ENCODE measurements at regions not wholly inside any gene's neighbourhood (a gene's known extent, or its start where the extent isn't known, plus 50 kb on each side); places are given as distances from the start of the nearest gene placed in this dataset.

GRCh38 chr2:37837628-37838328 lies 87.3 kb upstream of the RMDN2 start:
- DNase-seq (ENCODE audit: low read depth): no peak

GRCh38 chr2:37838541-37839167 lies 86.4 kb upstream of the RMDN2 start:
- DNase-seq (ENCODE audit: low read depth): no peak

- no peak for DNase-seq (ENCODE audit: low read depth)
Measured at GRCh38 chr2:37839991-37840390, 85.1 kb upstream of the RMDN2 start.

- DNase-seq (ENCODE audit: low read depth): no peak
Measured at GRCh38 chr2:37842732-37843440, 82.2 kb upstream of the RMDN2 start.

GRCh38 chr2:37843556-37843955 lies 81.5 kb upstream of the RMDN2 start:
- DNase-seq (ENCODE audit: low read depth): no peak

- no peak for DNase-seq (ENCODE audit: low read depth)
Measured at GRCh38 chr2:37846207-37846606, 78.9 kb upstream of the RMDN2 start.

GRCh38 chr2:37847792-37848191 lies 77.3 kb upstream of the RMDN2 start:
- no peak for DNase-seq (ENCODE audit: low read depth)

- DNase-seq (ENCODE audit: low read depth): no peak
Measured at GRCh38 chr2:37848451-37848850, 76.6 kb upstream of the RMDN2 start.

- no peak for DNase-seq (ENCODE audit: low read depth)
Measured at GRCh38 chr2:37849911-37850310, 75.2 kb upstream of the RMDN2 start.

GRCh38 chr2:37851428-37851827 lies 73.7 kb upstream of the RMDN2 start:
- no peak for DNase-seq (ENCODE audit: low read depth)

GRCh38 chr2:37851828-37852584 lies 73.1 kb upstream of the RMDN2 start:
- no peak for DNase-seq (ENCODE audit: low read depth)

- no peak for DNase-seq (ENCODE audit: low read depth)
Measured at GRCh38 chr2:37852585-37853014, 72.5 kb upstream of the RMDN2 start.

- no peak for DNase-seq (ENCODE audit: low read depth)
Measured at GRCh38 chr2:37854676-37855282, 70.3 kb upstream of the RMDN2 start.

GRCh38 chr2:37855283-37856041 lies 69.6 kb upstream of the RMDN2 start:
- peak; percentile 57 for DNase-seq (ENCODE audit: low read depth)

- peak; percentile 51 for DNase-seq (ENCODE audit: low read depth)
Measured at GRCh38 chr2:37856101-37856751, 68.9 kb upstream of the RMDN2 start.

- peak; percentile 17 for DNase-seq (ENCODE audit: low read depth)
Measured at GRCh38 chr2:37857575-37858399, 67.3 kb upstream of the RMDN2 start.

- DNase-seq (ENCODE audit: low read depth): peak; percentile 86
Measured at GRCh38 chr2:37858400-37858711, 66.7 kb upstream of the RMDN2 start.

- no peak for DNase-seq (ENCODE audit: low read depth)
Measured at GRCh38 chr2:37858725-37859267, 66.3 kb upstream of the RMDN2 start.

- no peak for DNase-seq (ENCODE audit: low read depth)
Measured at GRCh38 chr2:37862620-37863019, 62.5 kb upstream of the RMDN2 start.
